PC-9 (cell line): ENCODE measurements at regions not wholly inside any gene's neighbourhood (a gene's known extent, or its start where the extent isn't known, plus 50 kb on each side); places are given as distances from the start of the nearest gene placed in this dataset.
"Not testable (repeated sequence)": the region's sequence is repeated elsewhere in the genome, so short reads cannot be mapped to it uniquely, and the experiment has no call there.

ENCODE experiments used
- CTCF ChIP-seq: fragments of 200-600 bp; sonication (generic); conservative IDR thresholded peaks from 2 replicates; pipeline ENCODE4 v1.6.1; 2017; ENCODE audit warnings: mixed run types, antibody characterized with exemption, mild to moderate bottlenecking, moderate library complexity
- EZH2 ChIP-seq: fragments of 200-600 bp; sonication (generic); IDR thresholded peaks from 2 replicates; pipeline ENCODE4 v1.8.0; 2017; ENCODE audit warnings: antibody characterized with exemption, low read depth

GRCh38 chr9:1558666-1559065 is 456.5 kb upstream of the SMARCA2 start:
- not testable (repeated sequence) for TF ChIP-seq CTCF, EZH2
